Urinary bladder (tissue), 3 donors: ENCODE measurements at regions not wholly inside any gene's neighbourhood (a gene's known extent, or its start where the extent isn't known, plus 50 kb on each side); places are given as distances from the start of the nearest gene placed in this dataset.
"Not testable (repeated sequence)": the region's sequence is repeated elsewhere in the genome, so short reads cannot be mapped to it uniquely, and the experiment has no call there.

Experiments used
- DNase-seq: peaks from one replicate; pipeline ENCODE4 v3.0.0-alpha.2; 2015; ENCODE audit errors: extremely low spot score
- H3K27ac ChIP-seq: one replicate; pipeline ENCODE4 v1.5.1; 2013; ENCODE audit warnings: low read depth, mild to moderate bottlenecking, moderate library complexity
- H3K36me3 ChIP-seq: one replicate; pipeline ENCODE4 v1.6.1; 2013; ENCODE audit warnings: mild to moderate bottlenecking, moderate library complexity; ENCODE audit not compliant: insufficient read depth
- H3K4me1 ChIP-seq: one replicate; pipeline ENCODE4 v1.6.1; 2013; ENCODE audit warnings: mild to moderate bottlenecking, moderate library complexity; ENCODE audit not compliant: insufficient read depth
- H3K4me3 ChIP-seq: one replicate; pipeline ENCODE4 v1.5.1; 2013; ENCODE audit warnings: low read depth, low read length
- WGBS: extraction: QIAGEN DNeasy Blood & Tissue Kit; methylation state at CpG from one replicate; pipeline ENCODE4 v1.1.7; 2013; 5-methylcytosine and 5-hydroxymethylcytosine counted together
- donor health status: healthy with polysubstance abuse.
- donor health status: healthy.

GRCh38 chrX:36803151-36803550 lies 205.0 kb upstream of the FAM47C start:
- H3K27ac ChIP-seq = no peak overlapping the region
- H3K4me3 ChIP-seq = no peak overlapping the region
- WGBS = 78% methylated on average over 4 of the region's 4 CpGs
- no peak for DNase-seq
- H3K4me1 ChIP-seq = no peaks in the 10 kb centered on the region
- H3K36me3 ChIP-seq = no peaks in the 10 kb centered on the region

GRCh38 chrX:36804066-36804465 lies 204.1 kb upstream of the FAM47C start:
- DNase-seq = no peak
- no peaks in the 10 kb centered on the region for H3K4me1 ChIP-seq
- H3K36me3 ChIP-seq = no peaks in the 10 kb centered on the region
- 45% methylated on average over 6 of the region's 6 CpGs for WGBS
- H3K27ac ChIP-seq = no peak overlapping the region
- no peak overlapping the region for H3K4me3 ChIP-seq

GRCh38 chrX:36844857-36845256 lies 163.3 kb upstream of the FAM47C start:
- Histone ChIP-seq H3K4me1 (no peaks in the 10 kb centered on the region), H3K36me3 (no peaks in the 10 kb centered on the region), H3K27ac (no peak overlapping the region), H3K4me3 (no peak overlapping the region)
- 79% methylated on average over 3 of the region's 3 CpGs for WGBS
- DNase-seq = no peak

GRCh38 chrX:36847496-36847895 lies 160.7 kb upstream of the FAM47C start:
- no peaks in the 10 kb centered on the region for H3K4me1 ChIP-seq
- no peak overlapping the region for H3K4me3 ChIP-seq
- DNase-seq = no peak
- H3K27ac ChIP-seq = no peak overlapping the region
- H3K36me3 ChIP-seq = no peaks in the 10 kb centered on the region
- 29% methylated on average over 4 of the region's 4 CpGs for WGBS

GRCh38 chrX:36849407-36849806 lies 158.8 kb upstream of the FAM47C start:
- no peaks in the 10 kb centered on the region for H3K36me3 ChIP-seq
- DNase-seq = no peak
- no peak overlapping the region for H3K27ac ChIP-seq
- H3K4me3 ChIP-seq = no peak overlapping the region
- WGBS = 59% methylated on average over 2 of the region's 2 CpGs
- no peaks in the 10 kb centered on the region for H3K4me1 ChIP-seq

- no peaks in the 10 kb centered on the region for H3K4me1 ChIP-seq
- H3K4me3 ChIP-seq = no peak overlapping the region
- no peaks in the 10 kb centered on the region for H3K36me3 ChIP-seq
- H3K27ac ChIP-seq = no peak overlapping the region
- WGBS = 89% methylated on average over 3 of the region's 3 CpGs
- DNase-seq = no peak
Measured at GRCh38 chrX:36856849-36857248, 151.3 kb upstream of the FAM47C start.

GRCh38 chrX:36859231-36859630 lies 148.9 kb upstream of the FAM47C start:
- H3K36me3 ChIP-seq = no peaks in the 10 kb centered on the region
- WGBS = 62% methylated on average over 7 of the region's 7 CpGs
- H3K4me1 ChIP-seq = no peaks in the 10 kb centered on the region
- DNase-seq = no peak
- H3K4me3 ChIP-seq = no peak overlapping the region
- H3K27ac ChIP-seq = no peak overlapping the region

GRCh38 chrX:36861601-36862000 lies 146.6 kb upstream of the FAM47C start:
- no peak overlapping the region for H3K27ac ChIP-seq
- no peaks in the 10 kb centered on the region for H3K4me1 ChIP-seq
- no peak overlapping the region for H3K4me3 ChIP-seq
- no peak for DNase-seq
- no peaks in the 10 kb centered on the region for H3K36me3 ChIP-seq

- no peaks in the 10 kb centered on the region for H3K4me1 ChIP-seq
- H3K4me3 ChIP-seq = no peak overlapping the region
- DNase-seq = no peak
- no peak overlapping the region for H3K27ac ChIP-seq
- H3K36me3 ChIP-seq = no peaks in the 10 kb centered on the region
- WGBS = 9% methylated on average over 3 of the region's 3 CpGs
Measured at GRCh38 chrX:36867143-36867542, 141.0 kb upstream of the FAM47C start.

GRCh38 chrX:36868592-36868991 lies 139.6 kb upstream of the FAM47C start:
- no peak overlapping the region for H3K4me3 ChIP-seq
- no peak for DNase-seq
- 66% methylated on average over 3 of the region's 3 CpGs for WGBS
- no peaks in the 10 kb centered on the region for H3K4me1 ChIP-seq
- no peaks in the 10 kb centered on the region for H3K36me3 ChIP-seq
- H3K27ac ChIP-seq = no peak overlapping the region

GRCh38 chrX:36869457-36869856 lies 138.7 kb upstream of the FAM47C start:
- WGBS = 73% methylated on average over 2 of the region's 2 CpGs

GRCh38 chrX:36897690-36898089 lies 110.5 kb upstream of the FAM47C start:
- Histone ChIP-seq H3K4me1 (no peaks in the 10 kb centered on the region), H3K4me3 (no peak overlapping the region), H3K36me3 (no peaks in the 10 kb centered on the region), H3K27ac (no peak overlapping the region)
- 94% methylated on average over 3 of the region's 3 CpGs for WGBS
- no peak for DNase-seq

More at GRCh38 chrX:36869457-36869856, 138.7 kb upstream of the FAM47C start:
- H3K36me3 ChIP-seq = no peaks in the 10 kb centered on the region
- H3K4me3 ChIP-seq = no peak overlapping the region
- no peaks in the 10 kb centered on the region for H3K4me1 ChIP-seq
- no peak for DNase-seq
- H3K27ac ChIP-seq = no peak overlapping the region

- no peak overlapping the region for H3K27ac ChIP-seq
- DNase-seq = no peak
- 59% methylated on average over 3 of the region's 3 CpGs for WGBS
- no peaks in the 10 kb centered on the region for H3K36me3 ChIP-seq
- no peak overlapping the region for H3K4me3 ChIP-seq
- H3K4me1 ChIP-seq = no peaks in the 10 kb centered on the region
Measured at GRCh38 chrX:36898301-36898700, 109.9 kb upstream of the FAM47C start.

- H3K36me3 ChIP-seq, H3K4me1 ChIP-seq, H3K27ac ChIP-seq, DNase-seq, H3K4me3 ChIP-seq: not testable (repeated sequence)
- WGBS = 98% methylated on average over 3 of the region's 3 CpGs
Measured at GRCh38 chrX:36904561-36904960, 103.6 kb upstream of the FAM47C start.
